ENCODE measurements at regions not wholly inside any gene's neighbourhood (a gene's known extent, or its start where the extent isn't known, plus 50 kb on each side); places are given as distances from the start of the nearest gene placed in this dataset.

DNA sequence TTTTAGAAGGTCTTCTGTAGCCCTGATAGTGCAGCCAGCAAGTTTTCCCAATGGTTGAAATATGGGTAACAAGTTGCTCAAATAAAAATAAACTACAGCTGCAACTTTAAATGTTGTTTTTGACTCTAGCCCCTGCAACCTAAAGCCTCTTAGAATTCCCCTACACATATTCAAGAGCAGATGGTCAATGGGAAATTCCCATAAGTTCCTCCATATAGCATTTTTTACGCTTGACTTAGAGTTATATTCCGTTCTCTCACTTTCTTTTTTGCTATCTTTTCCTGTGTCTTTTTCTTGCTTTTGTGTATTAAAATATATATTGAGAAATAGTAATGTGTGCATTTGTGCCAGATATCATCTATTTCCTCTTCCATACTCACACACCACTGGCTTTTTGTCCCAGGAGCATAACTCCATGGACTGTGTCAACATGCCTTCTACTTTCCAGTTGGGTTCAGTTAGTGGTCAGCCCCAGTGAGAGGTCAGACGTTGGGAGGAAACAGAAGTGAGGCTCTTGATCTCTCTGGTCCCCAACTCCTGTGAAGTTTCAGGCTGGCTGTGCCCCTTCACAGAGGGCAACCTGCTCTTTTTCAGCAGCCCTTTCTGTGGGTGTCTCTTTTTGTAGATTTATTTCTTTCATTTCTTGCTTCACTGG is 63.3 kb upstream of the TP63 start:
- TF ChIP-seq POLR2A (IDR thresholded peaks at IDR 0.05; ENCODE audit: low read depth, low read length), result no peak
- no peak for TF ChIP-seq POU2F2 (IDR thresholded peaks at IDR 0.05; ENCODE audit: low read depth, low read length)
